ENCODE measurements at regions not wholly inside any gene's neighbourhood (a gene's known extent, or its start where the extent isn't known, plus 50 kb on each side); places are given as distances from the start of the nearest gene placed in this dataset.

GRCh38 chrX:130502016-130502570 is 100.3 kb downstream of the RBMX2 start:
- TF ChIP-seq POLR2AphosphoS5 (IDR thresholded peaks at IDR 0.05; ENCODE audit: low read depth) (no peak), CTCF (IDR thresholded peaks at IDR 0.05; ENCODE audit: insufficient read depth, low read length) (no peak)
